Skeletal muscle tissue (tissue), 3 donors: ENCODE measurements at regions not wholly inside any gene's neighbourhood (a gene's known extent, or its start where the extent isn't known, plus 50 kb on each side); places are given as distances from the start of the nearest gene placed in this dataset.

Experiments used
- H3K27ac ChIP-seq: one replicate; pipeline ENCODE4 v1.7.0; 2013; ENCODE audit warnings: mild to moderate bottlenecking, low read depth, low read length, inconsistent platforms
- H3K27me3 ChIP-seq, 3 donors: one replicate each; pipeline ENCODE4 v1.7.0; 2013; ENCODE audit warnings: low read length in 3 of 3; ENCODE audit not compliant: control insufficient read depth in 3 of 3, insufficient read depth in 3 of 3
- H3K36me3 ChIP-seq, 3 donors: one replicate each; pipeline ENCODE4 v1.7.0; 2013; ENCODE audit warnings: low read length in 3 of 3; ENCODE audit not compliant: control insufficient read depth in 3 of 3, insufficient read depth in 3 of 3
- H3K4me1 ChIP-seq, 3 donors: one replicate each; pipeline ENCODE4 v1.7.0; 2013; ENCODE audit warnings: low read length in 3 of 3, mild to moderate bottlenecking in 3 of 3; ENCODE audit not compliant: control insufficient read depth in 3 of 3, insufficient read depth in 3 of 3
- H3K4me3 ChIP-seq, 3 donors: one replicate each; pipeline ENCODE4 v1.7.0; 2013; ENCODE audit warnings: low read length in 3 of 3
- H3K9ac ChIP-seq, 3 donors: one replicate each; pipeline ENCODE4 v1.7.0; 2013; ENCODE audit warnings: low read length in 3 of 3, mild to moderate bottlenecking in 3 of 3, moderate library complexity in 2 of 3, low read depth in 1 of 3
- H3K9me3 ChIP-seq, 3 donors: one replicate each; pipeline ENCODE4 v1.7.0; 2013; ENCODE audit warnings: low read length in 3 of 3; ENCODE audit not compliant: control insufficient read depth in 3 of 3
- donor health status: Osteomylitis.

DNA sequence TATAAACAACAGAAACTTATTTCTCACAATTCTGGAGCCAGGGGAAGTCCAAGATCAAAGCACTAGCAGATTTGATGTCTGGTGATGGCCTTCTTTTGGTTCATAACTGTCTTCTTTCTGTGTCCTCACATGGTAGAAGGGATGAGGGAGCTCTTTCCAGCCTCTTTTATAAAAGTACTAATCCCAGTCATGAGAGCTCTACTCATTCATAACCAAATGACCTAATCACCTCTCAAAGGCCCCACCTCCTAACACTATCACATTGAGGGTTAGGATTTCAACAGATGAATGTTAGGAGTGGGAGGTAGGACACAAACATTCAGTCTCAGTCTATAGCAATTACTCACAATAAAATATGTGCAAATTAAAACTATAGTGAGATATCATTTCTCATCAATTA, 50.1 kb upstream of the UBE2E2 start:
- no peak overlapping the region for H3K9ac ChIP-seq
- no peaks in the 10 kb centered on the region for H3K4me1 ChIP-seq
- H3K9me3 ChIP-seq: no peaks in the 10 kb centered on the region
- H3K4me3 ChIP-seq: no peak overlapping the region
- no peaks in the 10 kb centered on the region for H3K36me3 ChIP-seq
- no peaks in the 10 kb centered on the region for H3K27me3 ChIP-seq
- no peak overlapping the region for H3K27ac ChIP-seq
